GM19238 (cell line): ENCODE measurements at regions not wholly inside any gene's neighbourhood (a gene's known extent, or its start where the extent isn't known, plus 50 kb on each side); places are given as distances from the start of the nearest gene placed in this dataset.

Source experiments
- DNase-seq: peaks from one replicate; pipeline ENCODE4 v3.0.0; 2011; ENCODE audit warnings: low spot score; ENCODE audit not compliant: insufficient read length

- DNase-seq: no peak
Measured at GRCh38 chr13:33514362-33514761, 228.8 kb upstream of the STARD13 start.

GRCh38 chr13:33515146-33515545, 229.6 kb upstream of the STARD13 start:
- DNase-seq: no peak

- no peak for DNase-seq
Measured at GRCh38 chr13:33518452-33518851, 232.9 kb upstream of the STARD13 start.

GRCh38 chr13:33519561-33520467, 234.3 kb upstream of the STARD13 start:
- no peak for DNase-seq

- DNase-seq: no peak
Measured at GRCh38 chr13:33520468-33520839, 234.9 kb upstream of the STARD13 start.

GRCh38 chr13:33524086-33524485, 238.5 kb upstream of the STARD13 start:
- DNase-seq: no peak

- no peak for DNase-seq
Measured at GRCh38 chr13:33525763-33526162, 240.2 kb upstream of the STARD13 start.

GRCh38 chr13:33526718-33527117, 241.2 kb upstream of the STARD13 start:
- DNase-seq: no peak

- DNase-seq: no peak
Measured at GRCh38 chr13:33528896-33529295, 243.3 kb upstream of the STARD13 start.

- DNase-seq: no peak
Measured at GRCh38 chr13:33531484-33531883, 245.9 kb upstream of the STARD13 start.

- no peak for DNase-seq
Measured at GRCh38 chr13:33535061-33535460, 249.5 kb upstream of the STARD13 start.

GRCh38 chr13:33536601-33537000, 251.0 kb upstream of the STARD13 start:
- DNase-seq: no peak

GRCh38 chr13:33537026-33537425, 251.5 kb upstream of the STARD13 start:
- no peak for DNase-seq

- DNase-seq: no peak
Measured at GRCh38 chr13:33537676-33538075, 252.1 kb upstream of the STARD13 start.

- no peak for DNase-seq
Measured at GRCh38 chr13:33541456-33541855, 255.9 kb upstream of the STARD13 start.

- no peak for DNase-seq
Measured at GRCh38 chr13:33541962-33542308, 256.4 kb upstream of the STARD13 start.

- DNase-seq: peak; percentile 69
Measured at GRCh38 chr13:33542309-33543088, 256.9 kb upstream of the STARD13 start.

GRCh38 chr13:33543089-33543459, 257.5 kb upstream of the STARD13 start:
- DNase-seq: no peak

GRCh38 chr13:33543631-33544265, 258.2 kb upstream of the STARD13 start:
- DNase-seq: no peak

GRCh38 chr13:33544308-33544707, 258.8 kb upstream of the STARD13 start:
- DNase-seq: no peak

- DNase-seq: no peak
Measured at GRCh38 chr13:33545492-33545891, 259.9 kb upstream of the STARD13 start.

GRCh38 chr13:33547035-33547434, 261.5 kb upstream of the STARD13 start:
- no peak for DNase-seq
